ENCODE measurements at regions not wholly inside any gene's neighbourhood (a gene's known extent, or its start where the extent isn't known, plus 50 kb on each side); places are given as distances from the start of the nearest gene placed in this dataset.
"Not testable (repeated sequence)": the region's sequence is repeated elsewhere in the genome, so short reads cannot be mapped to it uniquely, and the experiment has no call there.

DNA sequence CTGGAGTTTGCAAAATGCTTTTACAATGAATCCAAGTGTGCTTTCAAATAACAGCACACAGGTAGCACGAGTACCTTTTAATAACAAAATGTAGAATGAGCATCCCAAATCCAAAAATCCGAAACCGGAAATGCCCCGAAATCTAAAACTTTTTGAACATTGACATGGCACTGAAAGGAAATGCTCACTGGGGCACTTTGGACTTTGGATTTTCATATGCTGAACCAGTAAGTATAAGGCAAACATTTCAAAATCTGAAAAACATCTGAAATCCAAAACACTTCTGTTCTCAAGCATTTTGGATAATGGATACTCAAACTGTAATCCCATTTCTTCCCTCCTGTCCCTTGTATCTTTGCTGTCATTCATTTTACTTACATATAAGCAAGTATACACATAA lies 50.1 kb downstream of the GCNT4 start:
- DNase-seq (ENCODE audit: low spot score), result no peak

DNA sequence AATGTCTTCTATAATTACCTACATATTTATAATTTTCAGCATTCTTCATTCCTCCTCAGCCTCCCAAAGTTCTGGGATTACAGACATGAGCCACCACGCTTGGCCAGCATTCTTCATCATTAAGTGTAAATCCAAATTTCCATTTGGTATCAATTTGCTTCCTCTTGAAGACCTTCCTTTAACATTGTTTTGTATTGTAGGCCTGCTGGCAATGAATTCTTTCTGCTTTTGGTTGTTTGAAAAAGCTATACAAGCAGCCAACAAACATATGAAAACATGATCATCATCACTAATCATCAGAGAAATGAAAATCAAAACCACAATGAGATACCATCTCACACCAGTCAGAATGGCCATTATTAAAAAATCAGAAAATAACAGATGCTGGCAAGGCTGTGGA lies 56.4 kb downstream of the GCNT4 start:
- no peak for DNase-seq (ENCODE audit: low spot score)

DNA sequence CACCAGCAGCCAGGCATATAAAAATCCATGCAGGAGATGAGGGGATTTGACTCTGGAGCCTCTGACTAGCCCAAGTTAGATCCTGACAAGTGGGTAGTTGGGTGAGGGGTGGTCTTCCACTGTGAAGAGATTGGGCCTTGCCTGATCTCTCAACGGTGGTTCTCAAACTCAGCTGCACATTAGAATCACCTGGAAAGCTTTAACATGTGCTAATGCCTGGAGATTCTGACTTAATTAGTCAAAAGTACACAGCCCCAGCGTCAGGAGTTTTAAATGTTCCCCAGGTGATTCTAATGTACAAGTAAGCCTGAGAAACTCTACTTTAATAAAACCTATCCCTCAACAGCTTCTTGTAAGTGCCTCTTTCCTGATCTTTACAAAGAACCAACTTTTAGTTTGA lies 57.5 kb downstream of the GCNT4 start:
- no peak for DNase-seq (ENCODE audit: low spot score)

DNA sequence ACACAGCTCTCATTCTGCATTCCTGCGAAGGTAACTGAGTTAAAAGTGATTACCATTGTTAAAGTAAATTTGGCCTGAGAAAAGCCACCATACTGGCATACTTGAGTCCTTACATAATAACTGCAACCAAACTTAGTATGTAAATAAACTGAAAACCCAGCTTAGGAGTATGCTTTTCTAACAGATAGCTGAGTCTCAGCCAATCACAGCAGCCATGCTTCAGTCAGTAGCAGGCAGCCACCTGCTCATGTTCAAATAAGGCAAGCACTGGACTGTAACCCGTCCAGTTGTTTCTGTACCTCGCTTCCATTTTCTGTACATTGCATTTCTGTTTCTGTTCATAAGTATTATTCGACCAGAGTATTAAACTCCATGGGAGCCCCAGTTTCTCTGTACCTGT lies 58.6 kb downstream of the GCNT4 start:
- no peak for DNase-seq (ENCODE audit: low spot score)

DNA sequence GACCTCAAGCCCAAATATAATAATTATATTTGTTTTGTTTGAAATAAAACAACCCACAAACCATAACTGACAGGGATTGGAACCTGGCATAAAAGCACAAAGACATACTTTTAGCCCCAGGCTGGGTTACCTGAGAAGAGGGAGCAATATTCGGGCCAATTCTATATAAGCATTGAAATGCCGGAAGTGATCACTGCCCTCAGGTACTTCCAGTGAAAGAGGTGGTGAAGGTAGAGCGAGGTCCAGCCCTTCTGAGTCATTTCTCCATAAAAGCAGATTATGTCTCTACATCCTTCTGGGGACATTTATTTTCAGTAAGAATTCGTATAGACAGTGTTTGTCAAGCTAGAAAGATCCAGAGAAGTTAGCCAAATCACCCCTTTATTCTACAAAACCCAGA lies 59.6 kb downstream of the GCNT4 start:
- no peak for DNase-seq (ENCODE audit: low spot score)

DNA sequence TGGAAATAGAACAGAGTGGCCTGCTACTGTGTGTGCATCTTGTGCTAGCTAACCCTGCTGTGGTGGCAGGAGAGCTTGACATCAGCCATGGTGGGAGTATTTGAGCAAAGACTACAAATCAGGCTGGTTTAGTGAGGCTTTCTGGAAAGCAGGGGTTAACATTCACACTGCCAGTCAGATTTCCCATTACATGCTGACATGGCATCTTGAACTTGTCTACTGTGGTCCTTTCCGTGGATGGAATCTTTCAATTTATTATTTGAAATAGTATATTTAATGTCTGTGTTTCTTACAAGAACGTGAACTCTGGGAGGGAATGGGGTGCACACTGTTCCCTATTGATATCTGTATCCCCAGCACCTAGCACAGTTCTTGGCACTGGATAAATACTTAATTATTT lies 60.8 kb downstream of the GCNT4 start:
- no peak for DNase-seq (ENCODE audit: low spot score)

DNA sequence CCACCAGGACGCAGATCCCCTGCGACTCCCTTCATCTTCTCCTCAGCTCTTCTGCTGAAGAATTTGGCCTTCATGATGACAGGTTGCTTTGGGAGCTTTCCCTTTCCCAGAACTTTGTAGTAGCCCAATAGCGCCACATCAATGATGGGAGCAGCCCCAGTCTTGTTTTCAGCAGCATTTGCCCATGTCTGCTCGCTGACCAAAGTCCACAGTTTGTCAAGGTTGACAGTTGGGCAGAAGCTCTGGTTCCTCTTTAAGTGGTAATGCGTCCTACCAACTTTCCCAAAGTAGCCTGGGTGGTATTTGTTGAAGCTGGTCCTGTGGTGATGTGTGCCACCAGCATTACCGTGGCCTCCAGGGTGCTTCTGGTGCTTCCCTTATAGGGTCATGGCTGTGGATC lies 62.2 kb downstream of the GCNT4 start:
- no peak for DNase-seq (ENCODE audit: low spot score)

DNA sequence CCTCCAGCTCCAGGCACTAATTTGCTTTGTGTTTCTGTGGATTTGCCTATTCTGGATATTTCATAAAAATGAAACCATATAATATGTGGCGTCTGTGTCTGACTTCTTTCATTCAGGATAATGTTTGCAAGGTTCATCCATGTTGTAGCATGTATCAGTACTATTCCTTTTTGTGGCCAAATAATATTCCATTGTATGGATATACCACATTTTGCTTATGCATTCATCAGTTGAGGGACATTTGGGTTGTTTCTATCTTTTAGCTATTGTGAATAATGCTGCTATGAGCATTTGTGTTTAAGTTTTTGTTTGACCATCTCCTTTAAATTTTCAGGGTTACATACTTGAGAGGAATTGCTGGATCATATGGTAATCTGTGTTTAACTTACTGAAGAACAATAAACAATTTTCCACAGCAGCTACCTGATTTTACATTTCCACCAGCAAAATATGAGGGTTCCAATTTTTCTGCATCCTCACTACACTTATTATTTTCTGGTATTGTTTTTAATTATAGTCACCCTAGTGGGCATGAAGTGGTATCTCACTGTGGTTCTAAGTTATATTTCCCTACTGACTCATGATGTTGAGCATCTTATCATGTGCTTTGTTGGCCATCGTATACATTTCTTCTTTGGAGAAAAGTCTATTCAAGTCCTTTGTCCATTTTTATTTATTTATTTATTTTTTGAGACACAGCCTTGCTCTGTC lies 63.9 kb downstream of the GCNT4 start:
- DNase-seq (ENCODE audit: low spot score), result no peak

DNA sequence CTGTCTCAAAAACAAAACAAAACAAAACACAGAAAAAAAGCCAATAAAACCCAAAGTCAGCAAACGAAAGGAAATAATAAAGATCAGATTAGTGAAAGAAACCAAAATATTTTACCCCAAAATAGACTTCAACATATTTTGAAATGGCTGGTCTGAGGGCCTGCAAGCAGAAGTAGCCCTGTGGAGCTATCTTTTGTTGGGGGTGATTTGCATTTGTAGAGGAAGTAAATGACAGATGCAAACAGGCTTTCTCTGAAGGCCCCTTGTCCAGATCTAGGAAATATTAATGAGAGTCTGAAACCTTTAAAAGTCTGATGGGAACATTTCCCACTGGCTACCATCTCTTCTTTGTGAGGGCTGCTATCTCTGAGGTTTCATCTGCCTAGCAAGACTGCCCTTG lies 74.0 kb downstream of the GCNT4 start:
- DNase-seq (ENCODE audit: low spot score), result no peak

DNA sequence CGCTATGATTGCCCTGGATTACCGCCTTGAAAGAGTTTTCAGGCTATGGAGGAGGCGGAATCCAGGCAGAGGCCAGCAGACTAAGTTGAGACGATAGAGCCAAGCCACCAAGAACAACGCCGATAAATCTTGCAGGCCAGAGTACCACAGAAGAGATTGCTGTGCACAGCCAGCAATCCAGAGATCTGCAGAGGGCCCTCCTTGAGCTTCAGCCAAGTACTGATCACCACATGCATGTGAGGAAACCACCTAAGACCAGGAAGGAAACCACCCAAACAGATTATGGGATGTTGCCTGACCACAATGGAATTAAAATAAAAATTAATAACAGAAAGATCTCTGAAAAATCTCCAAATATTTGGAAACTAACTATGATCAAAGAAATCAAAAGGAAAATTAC lies 74.9 kb downstream of the GCNT4 start:
- no peak for DNase-seq (ENCODE audit: low spot score)

DNA sequence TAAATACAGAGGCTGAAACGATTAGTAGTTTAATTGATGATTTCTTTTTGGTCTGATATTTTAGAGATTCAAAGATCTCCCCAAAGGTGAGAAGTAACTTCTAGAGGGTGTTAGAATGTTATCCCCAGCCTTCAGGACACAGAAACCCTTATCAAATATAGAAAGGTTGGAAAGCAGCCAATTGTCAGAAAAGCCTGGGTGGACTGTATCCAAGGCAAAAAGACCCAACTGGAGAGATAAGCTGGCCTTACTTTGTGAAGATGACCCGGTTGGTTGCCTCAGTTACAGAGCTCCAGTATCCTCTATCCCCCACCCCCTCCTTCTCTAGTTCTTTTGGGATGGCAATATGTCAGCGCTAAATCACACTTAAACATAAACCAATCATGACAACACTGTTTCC lies 75.7 kb downstream of the GCNT4 start:
- no peak for DNase-seq (ENCODE audit: low spot score)

DNA sequence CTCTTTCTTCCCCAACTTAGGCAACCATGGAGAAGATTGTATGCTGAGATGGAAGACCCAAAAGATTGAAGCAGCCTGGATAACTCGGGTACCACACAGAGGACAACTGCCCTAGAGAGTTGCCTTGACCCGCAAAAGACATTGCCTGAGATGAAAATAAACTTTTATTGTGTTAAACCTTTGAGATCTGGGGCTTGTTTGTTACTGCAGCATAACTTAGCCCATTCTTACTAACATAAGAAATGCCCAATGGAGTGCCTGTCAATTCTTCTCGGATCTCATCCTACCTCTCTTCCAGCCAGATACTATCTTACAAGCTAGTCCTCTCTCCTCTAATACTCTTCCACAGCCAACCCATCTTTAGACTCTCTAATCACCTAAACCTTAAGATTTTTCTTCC lies 76.8 kb downstream of the GCNT4 start:
- no peak for DNase-seq (ENCODE audit: low spot score)

DNA sequence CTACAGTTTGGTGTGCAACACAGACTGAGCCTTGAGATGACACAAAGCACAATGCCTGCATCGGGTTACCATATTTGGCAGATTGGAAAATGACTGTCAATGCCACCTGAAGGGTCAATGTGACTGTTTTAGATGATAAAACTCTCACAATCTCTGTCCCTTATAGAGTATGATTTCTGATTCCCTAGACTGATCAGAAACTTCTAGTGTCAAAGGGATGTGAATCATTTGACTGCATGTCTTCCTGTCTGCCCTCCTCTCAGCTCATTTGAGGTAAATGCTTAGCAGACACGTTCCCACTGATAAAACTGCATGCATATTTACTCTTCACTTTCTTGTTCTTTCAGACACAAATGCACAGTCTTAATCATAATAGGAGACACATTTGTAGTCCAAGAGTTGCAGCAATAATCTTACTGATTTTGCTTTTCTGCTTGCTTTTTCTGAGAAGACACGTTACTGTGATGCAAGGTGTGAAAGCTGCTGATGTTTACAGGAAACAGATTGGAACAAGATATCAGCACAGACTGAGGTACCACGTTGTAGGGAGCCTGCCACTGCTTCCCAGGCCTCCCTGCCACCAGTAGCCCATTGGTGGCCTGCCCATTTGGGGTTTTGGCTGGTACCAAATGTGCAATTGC lies 77.8 kb downstream of the GCNT4 start:
- peak; percentile 39 for DNase-seq (ENCODE audit: low spot score)

DNA sequence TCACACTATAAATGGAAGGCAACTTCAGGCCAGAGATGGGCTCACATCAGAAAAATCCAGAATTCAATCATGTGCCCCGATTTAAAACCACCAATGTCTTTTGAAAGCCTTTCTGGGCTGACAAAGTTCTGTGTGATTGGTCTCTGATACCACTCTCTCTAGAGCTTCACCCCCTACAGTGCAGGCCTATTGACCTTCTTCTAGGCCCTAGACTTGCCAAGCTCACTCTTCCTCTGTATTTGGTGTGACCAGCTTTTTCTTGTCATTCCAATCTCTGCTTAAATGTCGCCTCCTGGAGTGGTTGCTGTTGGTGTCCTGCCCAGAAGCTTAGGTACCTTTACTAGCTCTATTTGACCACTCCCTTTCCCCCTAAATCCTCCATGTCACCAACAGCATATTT lies 78.7 kb downstream of the GCNT4 start:
- DNase-seq (ENCODE audit: low spot score), result no peak

DNA sequence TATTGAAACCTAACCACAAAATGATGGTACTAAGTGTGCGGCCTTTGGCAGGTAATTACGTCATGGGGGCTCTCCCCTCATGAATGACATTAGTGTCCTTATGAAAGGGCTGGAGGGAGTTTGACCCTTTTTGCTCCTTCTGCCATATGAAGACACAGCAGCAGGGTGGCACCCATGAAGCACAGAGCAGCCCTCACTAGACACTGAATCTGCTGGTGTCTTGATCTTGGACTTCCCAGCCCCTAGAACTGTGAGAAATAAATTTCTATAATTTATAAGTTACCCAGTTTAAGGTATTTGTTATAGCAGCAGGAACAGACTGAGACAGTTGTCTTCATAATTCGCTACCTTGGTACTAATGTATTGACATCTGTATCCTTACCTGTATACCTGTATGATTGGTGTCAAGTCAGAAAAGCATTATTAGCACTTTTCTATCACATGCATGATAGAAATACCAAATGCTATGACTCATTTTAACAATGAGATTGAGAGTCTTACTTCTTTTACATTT lies 80.4 kb downstream of the GCNT4 start:
- DNase-seq (ENCODE audit: low spot score), result no peak

DNA sequence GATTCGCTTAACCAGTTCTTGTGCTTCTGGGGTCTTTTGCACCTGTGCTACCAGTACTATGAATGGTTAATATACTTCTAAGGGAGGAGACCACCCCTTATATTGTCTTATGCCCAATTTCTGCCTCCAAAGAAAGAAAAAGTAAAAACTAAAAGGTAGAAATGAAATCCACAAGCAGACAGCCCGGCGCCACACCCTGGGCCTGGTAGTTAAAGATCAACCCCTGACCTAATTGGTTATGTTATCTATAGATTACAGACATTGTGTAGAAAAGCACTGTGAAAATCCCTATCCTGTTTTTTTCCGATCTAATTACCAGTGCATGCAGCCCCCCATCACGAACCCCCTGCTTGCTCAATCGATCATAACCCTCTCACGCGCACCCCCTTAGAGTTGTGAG lies 81.5 kb downstream of the GCNT4 start:
- not testable (repeated sequence) for DNase-seq (ENCODE audit: low spot score)

DNA sequence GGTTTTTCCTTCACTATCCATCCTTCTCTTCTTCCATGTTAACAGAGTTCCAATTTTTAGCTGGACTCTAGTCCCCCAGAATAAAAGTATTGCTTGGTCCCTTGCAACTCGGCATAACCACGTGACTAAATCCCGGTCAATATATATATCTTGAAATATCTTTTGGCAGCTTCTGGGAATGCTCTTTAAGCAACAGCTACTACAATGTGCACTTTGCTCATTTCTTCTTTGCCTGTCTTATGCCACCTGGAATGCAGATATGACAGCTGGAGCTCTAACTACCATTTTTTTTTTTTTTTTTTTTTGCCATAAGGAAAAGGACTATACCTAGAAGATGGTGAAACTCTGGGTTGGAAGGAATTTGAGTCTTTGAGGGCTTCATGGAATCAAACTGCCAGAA lies 82.6 kb downstream of the GCNT4 start:
- DNase-seq (ENCODE audit: low spot score), result no peak

DNA sequence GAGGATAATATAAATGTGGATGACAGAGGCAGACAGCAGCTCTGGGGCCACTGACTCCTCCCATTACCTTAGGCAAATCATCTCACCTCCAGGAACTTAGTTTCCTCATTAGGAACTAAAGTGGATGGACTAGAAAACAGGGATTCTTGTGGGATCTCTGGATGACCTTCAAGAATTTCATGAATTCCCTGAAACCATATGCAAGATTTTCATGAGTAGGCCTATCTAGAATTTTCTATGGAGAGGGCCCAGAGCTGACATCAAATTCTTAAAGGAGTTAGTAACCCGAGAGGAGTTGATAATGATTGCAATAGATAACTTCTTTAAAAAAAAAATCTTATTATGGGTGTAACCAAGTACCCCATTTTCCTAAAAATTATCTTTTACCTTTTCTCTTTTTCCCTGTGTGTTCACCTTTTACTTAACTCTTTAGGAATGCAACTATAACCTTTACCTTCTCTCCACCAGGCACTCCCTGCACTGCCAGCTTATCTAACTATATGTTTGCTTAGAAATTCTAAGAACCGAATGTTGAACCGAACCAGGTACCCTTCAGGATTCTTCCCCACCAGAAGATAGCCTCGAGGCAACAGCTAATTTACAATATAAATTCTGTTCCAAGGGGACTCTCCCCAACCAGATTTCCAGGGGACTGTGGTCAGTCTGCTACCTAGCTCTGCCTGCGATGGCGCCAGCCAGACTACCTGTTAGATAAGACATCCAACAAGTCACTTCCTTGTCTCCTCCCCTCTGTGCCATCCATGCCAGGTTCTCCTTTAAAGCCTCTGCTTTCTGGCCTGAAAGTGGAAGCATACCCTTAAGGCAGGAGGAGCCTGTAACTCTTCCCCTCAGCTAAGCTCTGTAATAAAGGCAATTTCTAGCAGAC lies 86.0 kb downstream of the GCNT4 start:
- DNase-seq (ENCODE audit: low spot score), result no peak

DNA sequence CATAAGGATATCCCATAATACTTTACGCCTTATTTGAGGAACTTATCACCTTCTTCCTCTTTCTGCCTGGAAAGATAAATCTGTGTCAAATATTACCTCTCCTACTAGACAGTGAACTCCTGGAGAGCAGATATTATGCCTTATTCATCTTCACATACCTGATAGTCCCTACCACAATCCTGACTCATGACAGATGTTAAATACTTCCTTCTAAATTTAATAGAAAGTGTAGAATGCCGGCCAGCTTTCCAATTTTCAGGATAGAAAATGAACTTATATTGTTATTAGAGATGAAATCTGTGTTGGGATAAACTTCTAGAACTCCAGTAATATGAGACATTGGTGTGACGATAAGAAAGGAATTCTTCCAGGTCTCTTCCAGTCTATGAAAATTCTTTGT lies 89.0 kb downstream of the GCNT4 start:
- no peak for DNase-seq (ENCODE audit: low spot score)

DNA sequence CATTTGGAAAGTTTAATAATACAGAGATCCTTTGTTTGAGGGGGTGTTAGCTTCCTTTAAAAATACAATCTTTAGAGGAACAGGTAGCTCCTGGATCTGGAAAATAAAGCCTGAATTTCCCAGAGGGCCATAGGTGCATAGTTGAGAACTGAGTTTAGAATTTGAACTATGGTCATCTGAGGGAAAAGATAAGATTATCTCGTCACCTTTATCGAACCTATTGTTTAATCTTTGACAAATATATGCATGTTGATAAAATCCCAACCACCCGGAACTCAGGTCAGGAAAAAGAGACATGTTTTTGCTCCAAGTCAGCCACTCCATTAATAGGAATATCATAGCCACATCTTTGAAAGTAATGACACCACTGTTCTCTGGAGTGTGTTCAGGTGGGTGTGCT lies 91.7 kb upstream of the FAM169A start:
- no peak for DNase-seq (ENCODE audit: low spot score)

DNA sequence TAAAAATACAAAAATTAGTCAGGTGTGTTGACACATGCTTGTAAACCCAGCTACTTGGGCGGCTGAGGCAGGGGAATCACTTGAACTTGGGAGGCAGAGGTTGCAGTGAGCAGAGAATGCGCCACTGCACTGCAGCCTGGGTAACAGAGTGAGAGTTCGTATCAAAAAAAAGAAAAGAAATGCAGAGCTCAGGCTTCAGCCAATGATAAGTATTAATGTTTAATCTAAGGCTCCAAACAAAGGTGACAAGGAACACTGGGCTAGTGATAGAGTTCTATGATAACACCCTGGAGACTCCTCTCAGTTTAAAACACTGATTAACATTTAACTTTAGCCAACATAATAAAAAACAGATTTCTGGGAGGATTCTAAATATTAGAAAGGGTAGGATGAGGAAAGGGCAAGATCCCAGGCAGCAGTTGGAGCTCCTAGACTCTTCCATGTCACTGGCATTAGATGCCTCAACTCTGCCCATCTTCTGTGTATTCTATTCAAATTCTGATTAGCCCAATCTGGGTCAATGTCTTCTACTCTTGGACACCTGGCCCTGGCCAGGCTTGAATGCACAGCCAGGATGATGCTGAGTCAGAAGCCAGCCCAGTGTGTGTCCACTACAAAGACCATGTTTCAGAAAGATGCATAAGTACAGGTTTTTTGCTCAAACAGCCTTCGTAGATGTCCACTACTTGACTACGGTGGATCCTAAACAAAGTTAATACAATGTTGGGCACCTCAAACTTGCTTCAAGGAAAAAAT lies 91.0 kb upstream of the FAM169A start:
- DNase-seq (ENCODE audit: low spot score), result no peak

DNA sequence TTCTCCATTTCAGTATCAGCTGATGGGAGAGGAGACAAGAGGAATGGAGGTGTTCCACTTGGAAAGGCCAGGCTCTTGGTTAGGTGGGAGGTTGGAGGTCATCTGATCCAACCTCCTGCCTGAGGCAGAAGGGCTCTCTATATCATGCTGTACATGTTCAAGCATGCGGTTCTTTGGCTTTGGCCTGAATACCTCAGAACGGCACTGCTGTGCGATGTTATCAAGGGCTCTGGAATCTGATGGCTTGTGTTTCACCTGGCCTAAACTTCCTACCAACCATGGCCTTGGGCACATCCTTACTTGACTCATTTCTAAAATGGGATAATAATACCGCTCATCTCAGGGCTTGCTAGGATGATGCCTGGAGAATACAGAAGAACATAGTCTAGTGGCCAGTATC lies 90.1 kb upstream of the FAM169A start:
- no peak for DNase-seq (ENCODE audit: low spot score)

Measured in activated CD4-positive, alpha-beta T cell treated with anti-CD3 and anti-CD28 coated beads, Interleukin-2, Interleukin-4, amounts not matched to agents 100 ng/mL and 50 ng/mL, durations not matched to agents 16 hours and 8 hours (primary cell).